Cardiac muscle cell (in vitro differentiated cells and primary cell): ENCODE measurements at regions not wholly inside any gene's neighbourhood (a gene's known extent, or its start where the extent isn't known, plus 50 kb on each side); places are given as distances from the start of the nearest gene placed in this dataset.

Source experiments
- DNase-seq, 2 donors: peaks; one replicate each; pipeline versions ENCODE4 v3.0.0 to v3.0.0-alpha.2; 2010 to 2017; ENCODE audit warnings: low read depth in 1 of 2, low spot score in 1 of 2
- H3K27ac ChIP-seq: fragments of 200-600 bp; sonication (generic); 2 replicates; pipeline ENCODE4 v1.5.1; 2016
- H3K27me3 ChIP-seq: fragments of 200-600 bp; sonication (generic); 2 replicates; pipeline ENCODE4 v1.6.0; 2016; ENCODE audit warnings: control low read depth
- H3K36me3 ChIP-seq: fragments of 200-600 bp; sonication (generic); 2 replicates; pipeline ENCODE4 v1.5.1; 2016; ENCODE audit warnings: control low read depth
- H3K4me1 ChIP-seq: fragments of 200-600 bp; sonication (generic); 2 replicates; pipeline ENCODE4 v1.8.1; 2017; ENCODE audit warnings: low read depth, mild to moderate bottlenecking, mixed run types
- H3K4me3 ChIP-seq: fragments of 200-600 bp; sonication (generic); 2 replicates; pipeline ENCODE4 v1.5.1; 2016; ENCODE audit warnings: mild to moderate bottlenecking
- H3K9me3 ChIP-seq: fragments of 200-600 bp; sonication (generic); 2 replicates; pipeline ENCODE4 v1.5.1; 2017; ENCODE audit warnings: low read depth, mild to moderate bottlenecking, control low read depth
- TF ChIP-seq, protein P1 (sequence below): IDR thresholded peaks from 2 replicates; pipeline ENCODE4 v1.5.1; 2012; ENCODE audit warnings: low read depth, mild to moderate bottlenecking, low read length

DNA sequence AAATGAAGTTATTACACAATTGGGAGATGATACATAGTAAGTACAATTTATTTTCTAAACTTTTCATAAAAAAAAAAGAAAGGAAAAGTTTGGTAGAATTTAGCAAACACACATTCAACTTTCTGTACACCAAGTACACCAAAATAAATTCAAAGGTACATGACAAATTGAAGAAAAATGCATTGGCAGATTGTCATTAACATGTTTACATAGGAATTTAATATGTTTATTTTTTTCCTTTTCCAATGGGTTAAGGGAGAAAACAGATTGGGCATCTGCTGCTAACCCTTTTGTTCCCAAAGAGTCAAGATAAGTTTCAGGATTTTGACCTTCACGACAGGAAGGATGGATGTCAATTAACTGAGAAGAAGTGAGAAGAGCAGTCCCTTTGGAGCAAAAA lies 620.4 kb downstream of the XIRP2 start:
- Histone ChIP-seq H3K4me1 (peaks cover 5% of the 10 kb centered on the region), H3K4me3 (no peak overlapping the region), H3K27me3 (no peaks in the 10 kb centered on the region), H3K36me3 (no peaks in the 10 kb centered on the region), H3K9me3 (no peaks in the 10 kb centered on the region), H3K27ac (no peak overlapping the region)
- no peak for DNase-seq
- TF ChIP-seq, protein P1, sequence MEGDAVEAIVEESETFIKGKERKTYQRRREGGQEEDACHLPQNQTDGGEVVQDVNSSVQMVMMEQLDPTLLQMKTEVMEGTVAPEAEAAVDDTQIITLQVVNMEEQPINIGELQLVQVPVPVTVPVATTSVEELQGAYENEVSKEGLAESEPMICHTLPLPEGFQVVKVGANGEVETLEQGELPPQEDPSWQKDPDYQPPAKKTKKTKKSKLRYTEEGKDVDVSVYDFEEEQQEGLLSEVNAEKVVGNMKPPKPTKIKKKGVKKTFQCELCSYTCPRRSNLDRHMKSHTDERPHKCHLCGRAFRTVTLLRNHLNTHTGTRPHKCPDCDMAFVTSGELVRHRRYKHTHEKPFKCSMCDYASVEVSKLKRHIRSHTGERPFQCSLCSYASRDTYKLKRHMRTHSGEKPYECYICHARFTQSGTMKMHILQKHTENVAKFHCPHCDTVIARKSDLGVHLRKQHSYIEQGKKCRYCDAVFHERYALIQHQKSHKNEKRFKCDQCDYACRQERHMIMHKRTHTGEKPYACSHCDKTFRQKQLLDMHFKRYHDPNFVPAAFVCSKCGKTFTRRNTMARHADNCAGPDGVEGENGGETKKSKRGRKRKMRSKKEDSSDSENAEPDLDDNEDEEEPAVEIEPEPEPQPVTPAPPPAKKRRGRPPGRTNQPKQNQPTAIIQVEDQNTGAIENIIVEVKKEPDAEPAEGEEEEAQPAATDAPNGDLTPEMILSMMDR = no peak

- no peak for DNase-seq
- peaks cover 5% of the 10 kb centered on the region for H3K4me1 ChIP-seq
- H3K36me3 ChIP-seq = no peaks in the 10 kb centered on the region
- no peak overlapping the region for H3K27ac ChIP-seq
- H3K9me3 ChIP-seq = no peaks in the 10 kb centered on the region
- H3K4me3 ChIP-seq = no peak overlapping the region
- H3K27me3 ChIP-seq = no peaks in the 10 kb centered on the region
- TF ChIP-seq, protein P1 = no peak
Measured at GRCh38 chr2:167506395-167506794, 618.1 kb downstream of the XIRP2 start.

GRCh38 chr2:167504695-167505094 lies 616.4 kb downstream of the XIRP2 start:
- Histone ChIP-seq H3K27ac (no peak overlapping the region), H3K4me3 (no peak overlapping the region), H3K4me1 (no peaks in the 10 kb centered on the region), H3K9me3 (no peaks in the 10 kb centered on the region), H3K27me3 (no peaks in the 10 kb centered on the region), H3K36me3 (no peaks in the 10 kb centered on the region)
- DNase-seq = no peak
- TF ChIP-seq, protein P1 = no peak

DNA sequence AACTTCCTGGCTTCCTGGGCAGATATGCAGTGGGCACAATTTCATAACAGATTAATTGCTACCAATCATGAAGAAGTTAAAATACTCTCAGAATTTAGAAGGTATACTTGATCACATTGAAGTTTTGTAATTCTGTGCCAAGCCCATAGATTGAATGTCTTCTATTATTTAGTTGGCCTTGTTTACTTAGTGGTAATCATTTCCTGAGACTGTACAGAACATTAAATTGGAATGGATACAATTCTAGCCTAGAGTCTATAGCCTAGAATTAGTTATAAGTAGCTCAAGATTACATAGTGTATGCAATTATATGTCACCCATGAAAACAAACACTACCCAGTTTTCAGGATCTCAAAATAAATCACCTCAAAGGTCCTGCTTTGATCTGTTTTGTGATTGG lies 615.8 kb downstream of the XIRP2 start:
- Histone ChIP-seq H3K36me3 (no peaks in the 10 kb centered on the region), H3K9me3 (no peaks in the 10 kb centered on the region), H3K4me3 (no peak overlapping the region), H3K27me3 (no peaks in the 10 kb centered on the region), H3K27ac (no peak overlapping the region), H3K4me1 (no peaks in the 10 kb centered on the region)
- no peak for DNase-seq
- TF ChIP-seq, protein P1 = no peak

- H3K4me1 ChIP-seq = no peaks in the 10 kb centered on the region
- H3K27ac ChIP-seq = no peak overlapping the region
- no peaks in the 10 kb centered on the region for H3K9me3 ChIP-seq
- no peak for DNase-seq
- H3K27me3 ChIP-seq = no peaks in the 10 kb centered on the region
- no peak overlapping the region for H3K4me3 ChIP-seq
- TF ChIP-seq, protein P1 = no peak
- no peaks in the 10 kb centered on the region for H3K36me3 ChIP-seq
Measured at GRCh38 chr2:167501618-167502017, 613.3 kb downstream of the XIRP2 start.

- no peak for DNase-seq
- Histone ChIP-seq H3K27me3 (no peaks in the 10 kb centered on the region), H3K9me3 (no peaks in the 10 kb centered on the region), H3K36me3 (no peaks in the 10 kb centered on the region), H3K4me3 (no peak overlapping the region), H3K27ac (no peak overlapping the region), H3K4me1 (no peaks in the 10 kb centered on the region)
- TF ChIP-seq, protein P1 = no peak
Measured at GRCh38 chr2:167493862-167494261, 605.6 kb downstream of the XIRP2 start.
